NCI-H1092 (cell line): ENCODE measurements at regions not wholly inside any gene's neighbourhood (a gene's known extent, or its start where the extent isn't known, plus 50 kb on each side); places are given as distances from the start of the nearest gene placed in this dataset.
A peak's percentile ranks its signal among the peaks of the same experiment; 100 is the strongest.

ENCODE experiments used
- DNase-seq: peaks from one replicate; lab custom pipeline; 2025; lab: John Stamatoyannopoulos, UW

DNA sequence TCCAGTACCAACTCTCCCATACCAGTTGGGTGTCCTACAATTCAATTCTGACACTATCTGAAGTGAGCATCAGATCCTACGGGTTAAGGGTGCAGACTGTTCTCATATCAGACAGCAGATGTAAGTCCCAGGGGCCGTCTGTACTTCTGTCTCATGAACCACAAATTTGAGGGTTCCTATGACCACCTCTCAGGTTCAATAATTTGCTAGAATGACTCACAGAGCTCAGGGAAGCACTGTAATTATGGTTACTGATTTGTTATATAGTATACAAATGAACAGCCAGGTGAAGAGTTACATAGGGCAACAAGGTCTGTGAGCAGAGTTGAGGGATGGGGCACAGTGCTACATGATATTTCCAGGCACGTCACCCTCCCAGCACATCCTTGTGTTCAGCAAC, 499.1 kb downstream of the DMAC1 start:
- no peak for DNase-seq

- no peak for DNase-seq
Observed at GRCh38 chr9:7298123-7298522, 501.5 kb downstream of the DMAC1 start.

GRCh38 chr9:7297521-7297920, 502.1 kb downstream of the DMAC1 start:
- DNase-seq, result no peak

DNA sequence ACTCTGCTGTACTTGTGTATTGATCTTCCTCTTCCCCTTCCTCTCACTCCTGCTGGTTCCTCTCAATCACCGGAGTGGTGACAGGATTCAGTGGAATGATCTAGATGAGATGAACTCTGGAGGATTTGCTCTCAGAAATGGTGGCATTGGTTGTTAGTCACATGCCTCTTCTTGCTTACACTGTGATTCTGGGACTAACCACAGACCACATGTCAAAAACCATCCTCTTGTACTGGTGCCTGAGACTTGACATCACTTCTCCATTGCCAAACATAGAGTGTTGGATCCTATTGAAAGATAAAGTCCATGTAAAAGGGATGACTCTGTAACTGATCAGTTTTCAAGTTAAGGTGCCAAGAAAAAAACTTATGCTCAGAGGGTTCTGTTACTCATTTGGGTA, 506.5 kb downstream of the DMAC1 start:
- no peak for DNase-seq

DNA sequence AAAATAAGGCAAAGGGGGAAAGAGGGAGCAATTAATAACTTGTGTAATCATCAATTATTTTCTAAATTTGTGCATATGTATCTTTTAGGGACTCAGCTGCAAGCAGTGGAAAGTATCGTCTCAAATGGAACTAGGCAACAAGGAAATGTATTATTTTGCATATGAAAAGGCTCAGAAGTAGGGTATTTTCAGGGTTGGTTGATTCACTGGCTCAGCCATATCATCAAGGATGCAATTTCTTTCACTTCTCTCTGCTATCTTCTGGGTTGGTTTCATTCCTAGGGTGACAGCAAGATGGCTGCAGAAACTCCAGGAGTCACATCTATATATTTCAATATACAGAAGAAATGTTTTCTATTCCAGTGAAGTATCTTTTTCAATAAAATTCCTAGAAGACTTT, 509.8 kb downstream of the DMAC1 start:
- DNase-seq, result no peak

GRCh38 chr9:7287986-7288385, 511.6 kb downstream of the DMAC1 start:
- no peak for DNase-seq

DNA sequence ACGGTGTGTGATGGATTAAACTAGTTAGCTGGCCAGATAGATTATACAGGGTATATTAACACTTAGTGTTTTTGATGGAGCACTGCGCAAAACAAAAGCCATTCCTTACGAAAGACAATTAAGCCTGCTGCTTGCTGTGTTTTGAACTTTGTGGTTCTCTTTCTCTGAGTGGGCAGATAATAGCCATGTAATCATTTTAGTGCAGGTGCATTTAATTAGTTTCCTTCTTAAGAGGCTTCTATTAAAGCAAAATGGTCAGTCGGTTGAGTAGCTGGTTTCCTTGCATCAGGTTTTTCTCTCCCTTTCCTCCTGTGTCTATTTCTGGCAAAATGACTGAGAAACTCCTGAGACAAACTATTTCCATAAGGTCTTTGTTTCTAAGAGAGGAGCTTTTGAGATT, 512.5 kb downstream of the DMAC1 start:
- no peak for DNase-seq

DNA sequence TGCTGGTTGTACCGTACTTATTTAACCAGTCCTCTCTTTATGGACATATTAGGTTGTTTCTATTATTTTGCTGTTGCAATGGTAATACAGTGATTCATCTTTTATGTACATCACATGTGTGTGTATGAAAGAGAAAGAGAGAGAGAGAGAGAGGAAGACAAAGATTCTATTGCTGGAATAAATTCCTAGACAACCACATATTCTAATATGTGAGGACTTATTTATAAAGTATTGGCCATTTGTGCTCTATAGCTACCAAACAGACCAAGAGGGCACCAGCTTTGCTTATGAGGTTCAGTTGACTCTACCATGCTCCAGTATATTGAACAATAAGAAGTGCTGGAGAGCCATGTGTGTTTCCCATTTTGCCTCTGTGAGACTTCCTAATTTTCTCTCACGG, 513.5 kb downstream of the DMAC1 start:
- DNase-seq, result no peak

DNA sequence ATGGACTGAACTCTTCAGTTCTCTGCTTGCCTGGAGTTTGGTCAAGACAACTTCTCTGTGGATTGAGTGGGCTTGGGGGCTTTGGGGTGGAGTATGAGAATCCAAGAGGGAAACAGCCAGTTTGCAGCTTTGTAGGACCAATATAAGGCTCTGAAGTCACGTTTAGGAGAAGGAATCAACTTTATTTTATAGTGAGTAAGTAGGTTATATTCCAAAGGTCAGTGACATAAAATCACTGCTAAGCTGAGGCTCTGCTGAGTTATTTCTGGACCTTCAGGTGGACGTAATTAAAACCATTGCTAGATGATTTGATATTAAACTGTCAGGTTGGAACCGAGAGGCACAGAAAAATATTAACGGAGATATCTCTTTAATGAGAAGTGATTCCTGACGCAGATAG, 514.4 kb downstream of the DMAC1 start:
- no peak for DNase-seq

GRCh38 chr9:7284517-7284916, 515.1 kb downstream of the DMAC1 start:
- DNase-seq, result no peak

DNA sequence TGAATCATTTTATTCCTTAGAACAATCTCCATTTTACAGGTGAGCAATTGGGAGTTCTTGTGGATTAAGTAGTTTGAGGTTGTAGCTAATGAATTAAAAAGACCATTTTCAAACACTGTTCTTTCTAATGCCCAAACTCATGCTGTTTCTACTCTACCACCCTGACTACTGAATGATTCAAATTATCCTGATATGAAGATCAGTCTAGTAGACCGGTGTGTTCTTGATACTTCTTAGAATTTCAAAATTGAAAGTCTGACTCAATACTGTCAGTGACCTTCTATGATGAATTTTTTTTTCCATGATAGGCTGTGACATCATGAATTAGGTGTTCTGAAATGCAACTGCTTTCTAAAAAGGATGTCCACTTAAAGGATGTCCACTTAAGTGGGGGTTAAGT, 515.5 kb downstream of the DMAC1 start:
- no peak for DNase-seq

GRCh38 chr9:7273575-7273974, 515.8 kb downstream of the KDM4C start:
- peak; percentile 14 for DNase-seq

- peak; percentile 91 for DNase-seq
Observed at GRCh38 chr9:7266911-7267595, 509.3 kb downstream of the KDM4C start.

- DNase-seq, result no peak
Observed at GRCh38 chr9:7265181-7265580, 507.4 kb downstream of the KDM4C start.

- DNase-seq, result no peak
Observed at GRCh38 chr9:7259544-7260241, 501.9 kb downstream of the KDM4C start.

GRCh38 chr9:7258688-7259396, 501.1 kb downstream of the KDM4C start:
- no peak for DNase-seq

GRCh38 chr9:7246917-7247522, 489.2 kb downstream of the KDM4C start:
- no peak for DNase-seq

- no peak for DNase-seq
Observed at GRCh38 chr9:7245976-7246580, 488.3 kb downstream of the KDM4C start.

DNA sequence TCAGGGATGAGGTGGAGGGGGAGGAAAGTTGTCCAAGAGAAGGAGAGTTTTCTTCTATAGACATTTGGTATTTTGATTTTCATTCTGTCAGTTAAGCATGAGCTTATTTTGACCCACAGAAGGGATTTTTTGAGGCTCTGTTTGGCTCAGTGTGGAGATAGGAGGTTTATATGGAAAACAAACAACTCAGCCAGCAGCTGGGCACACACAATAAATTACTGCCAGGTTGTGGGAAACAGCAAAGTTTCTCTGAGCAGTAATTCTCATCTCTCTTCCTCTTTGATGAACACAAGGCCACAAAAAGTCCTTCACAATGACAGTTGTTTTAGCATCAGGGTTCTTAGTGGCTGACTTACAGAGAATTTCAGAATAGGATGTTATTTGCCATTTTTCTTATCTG, 486.1 kb downstream of the KDM4C start:
- peak; percentile 28 for DNase-seq

DNA sequence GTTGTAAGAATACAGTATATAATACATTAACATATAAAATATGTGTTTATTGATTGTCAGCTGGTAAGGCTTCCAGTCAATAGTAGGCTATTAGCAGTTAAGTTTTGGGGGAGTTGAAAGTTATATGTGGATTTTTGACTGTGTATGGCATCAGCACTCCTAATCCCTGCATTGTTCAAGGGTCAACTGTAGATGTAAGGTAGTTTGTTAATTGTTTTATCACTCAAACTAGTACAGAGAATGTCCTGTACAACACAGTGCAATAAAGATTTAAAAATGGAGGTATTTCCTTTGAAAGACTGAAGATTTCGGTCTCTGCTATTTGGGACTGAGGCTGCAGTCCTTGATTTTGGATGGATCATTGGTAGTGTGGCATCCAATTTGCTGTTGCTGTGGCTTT, 484.4 kb downstream of the KDM4C start:
- no peak for DNase-seq

- no peak for DNase-seq
Observed at GRCh38 chr9:7241694-7242093, 483.9 kb downstream of the KDM4C start.

- no peak for DNase-seq
Observed at GRCh38 chr9:7240569-7241311, 483.0 kb downstream of the KDM4C start.
